ENCODE measurements at regions not wholly inside any gene's neighbourhood (a gene's known extent, or its start where the extent isn't known, plus 50 kb on each side); places are given as distances from the start of the nearest gene placed in this dataset.

DNA sequence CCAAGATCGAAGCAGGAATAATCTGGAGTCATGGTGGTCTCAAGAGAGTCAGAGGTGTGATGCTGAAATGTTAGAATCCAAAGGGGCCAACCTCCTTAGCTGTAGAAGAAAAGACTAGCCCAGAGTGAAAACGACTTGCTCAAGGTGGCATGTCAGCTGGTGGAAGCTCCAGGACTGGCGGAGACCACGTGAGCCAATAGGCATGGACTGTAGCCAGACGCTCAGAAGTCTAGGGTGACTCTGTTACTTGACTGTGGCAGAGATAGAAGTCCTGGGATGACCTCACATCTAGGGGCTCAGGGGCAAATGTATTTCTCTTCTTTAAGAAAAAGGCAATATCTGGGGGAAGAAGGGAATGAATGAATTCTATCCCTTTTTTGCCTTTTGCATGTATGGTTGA lies 267.4 kb downstream of the ATG4C start:
- Histone ChIP-seq H3K27me3 (no peaks in the 10 kb centered on the region), H3K27ac (no peak overlapping the region), H3K36me3 (ENCODE audit: low read depth, missing control alignments) (no peaks in the 10 kb centered on the region), H3K4me1 (no peaks in the 10 kb centered on the region), H3K9me3 (no peaks in the 10 kb centered on the region), H3K4me3 (no peak overlapping the region)
- intact Hi-C loops (cut with DNase I; ENCODE audit: low total_unique reads) = no loop called here
- no peak for DNase-seq
- 81 to 84% methylated on average over 5 of the region's 5 CpGs for WGBS, 2 donors
- TF ChIP-seq POLR2A (IDR thresholded peaks at IDR 0.05) (no peak), CTCF (IDR thresholded peaks at IDR 0.05) (no peak)

- DNase-seq = no peak
These were observed 268.0 kb downstream of the ATG4C start for GRCh38 chr1:63051886-63052285.

GRCh38 chr1:63054184-63054583 lies 268.2 kb upstream of the FOXD3 start:
- DNase-seq = no peak
- WGBS, 2 donors = 71 to 76% methylated on average over 4 of the region's 4 CpGs
- Histone ChIP-seq H3K4me1 (no peaks in the 10 kb centered on the region), H3K36me3 (ENCODE audit: low read depth, missing control alignments) (no peaks in the 10 kb centered on the region), H3K9me3 (no peaks in the 10 kb centered on the region), H3K27ac (no peak overlapping the region), H3K4me3 (no peak overlapping the region), H3K27me3 (no peaks in the 10 kb centered on the region)
- no peak for TF ChIP-seq CTCF (IDR thresholded peaks at IDR 0.05)
- TF ChIP-seq POLR2A (IDR thresholded peaks at IDR 0.05) = no peak
- intact Hi-C loops (cut with DNase I; ENCODE audit: low total_unique reads) = no loop called here

More at GRCh38 chr1:63051886-63052285, 268.0 kb downstream of the ATG4C start:
- intact Hi-C loops (cut with DNase I; ENCODE audit: low total_unique reads) = no loop called here
- Histone ChIP-seq H3K4me1 (no peaks in the 10 kb centered on the region), H3K9me3 (no peaks in the 10 kb centered on the region), H3K36me3 (ENCODE audit: low read depth, missing control alignments) (no peaks in the 10 kb centered on the region), H3K27ac (no peak overlapping the region), H3K27me3 (no peaks in the 10 kb centered on the region), H3K4me3 (no peak overlapping the region)
- TF ChIP-seq CTCF (IDR thresholded peaks at IDR 0.05) = no peak
- TF ChIP-seq POLR2A (IDR thresholded peaks at IDR 0.05) = no peak
- 89 to 95% methylated on average over 6 of the region's 6 CpGs for WGBS, 2 donors

GRCh38 chr1:63063367-63063766 lies 259.0 kb upstream of the FOXD3 start:
- intact Hi-C loops (cut with DNase I; ENCODE audit: low total_unique reads) = no loop called here
- TF ChIP-seq POLR2A (IDR thresholded peaks at IDR 0.05) (no peak), CTCF (IDR thresholded peaks at IDR 0.05) (no peak)
- Histone ChIP-seq H3K4me1 (no peaks in the 10 kb centered on the region), H3K4me3 (no peak overlapping the region), H3K36me3 (ENCODE audit: low read depth, missing control alignments) (no peaks in the 10 kb centered on the region), H3K27ac (no peak overlapping the region), H3K9me3 (no peaks in the 10 kb centered on the region), H3K27me3 (no peaks in the 10 kb centered on the region)
- no peak for DNase-seq
- 53 to 77% methylated on average over 3 of the region's 3 CpGs for WGBS, 2 donors

DNA sequence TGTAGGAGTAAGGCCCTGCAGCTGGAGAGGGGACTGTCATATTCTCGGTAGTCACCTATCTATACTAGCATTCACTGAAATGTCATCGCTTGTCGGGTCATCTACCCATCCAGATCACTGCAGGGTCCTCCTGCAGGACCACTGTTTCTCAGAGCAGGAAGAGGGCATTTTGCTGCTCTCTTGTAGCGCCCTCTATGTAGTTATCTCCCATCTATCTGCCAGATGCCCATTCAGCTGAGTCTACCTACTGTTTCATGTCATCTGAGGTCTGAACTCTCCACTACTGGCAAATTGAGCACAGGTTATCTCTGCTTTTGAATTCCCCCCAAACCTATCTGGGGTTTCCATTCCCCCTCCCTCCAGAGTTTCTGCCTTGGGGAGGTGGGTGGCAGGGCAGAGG lies 258.2 kb upstream of the FOXD3 start:
- H3K4me1 ChIP-seq = no peaks in the 10 kb centered on the region
- no peak for TF ChIP-seq CTCF (IDR thresholded peaks at IDR 0.05)
- no peak for TF ChIP-seq POLR2A (IDR thresholded peaks at IDR 0.05)
- no peak overlapping the region for H3K4me3 ChIP-seq
- intact Hi-C loops (cut with DNase I; ENCODE audit: low total_unique reads) = no loop called here
- 76 to 86% methylated on average over 4 of the region's 4 CpGs for WGBS, 2 donors
- H3K27ac ChIP-seq = no peak overlapping the region
- DNase-seq = no peak
- no peaks in the 10 kb centered on the region for H3K27me3 ChIP-seq
- no peaks in the 10 kb centered on the region for H3K9me3 ChIP-seq
- no peaks in the 10 kb centered on the region for H3K36me3 ChIP-seq (ENCODE audit: low read depth, missing control alignments)

All from testis (tissue), 2 donors.